GM23338 (cell line): ENCODE measurements at regions not wholly inside any gene's neighbourhood (a gene's known extent, or its start where the extent isn't known, plus 50 kb on each side); places are given as distances from the start of the nearest gene placed in this dataset.

Experiments used
- ATAC-seq: fragments of 200-7000 bp; cut with Tn5 transposase; 3 replicates; pipeline ENCODE4 v1.9.1; 2020
- DNase-seq: peaks from one replicate; pipeline ENCODE4 v3.0.0-alpha.2; 2015; ENCODE audit warnings: low spot score
- H2AFZ ChIP-seq: fragments of 200-600 bp; sonication (generic); 2 replicates; pipeline ENCODE4 v1.8.0; 2016; ENCODE audit warnings: antibody characterized with exemption, mild to moderate bottlenecking, moderate library complexity
- H3F3A ChIP-seq: fragments of 200-600 bp; sonication (generic); replicated peaks from 2 replicates; pipeline ENCODE4 v1.8.0; 2017; ENCODE audit warnings: antibody characterized with exemption, mixed run types, low read depth
- H3K27ac ChIP-seq: fragments of 200-600 bp; sonication (generic); 2 replicates; pipeline ENCODE4 v1.6.1; 2016; ENCODE audit warnings: low read depth
- H3K27me3 ChIP-seq: fragments of 200-600 bp; sonication (generic); 2 replicates; pipeline ENCODE4 v1.8.0; 2016; ENCODE audit warnings: mild to moderate bottlenecking, mixed run types, moderate library complexity; ENCODE audit not compliant: insufficient read depth
- H3K36me3 ChIP-seq: fragments of 200-600 bp; sonication (generic); 2 replicates; pipeline ENCODE4 v1.8.0; 2016; ENCODE audit warnings: mild to moderate bottlenecking; ENCODE audit not compliant: insufficient read depth
- H3K4me1 ChIP-seq: fragments of 200-600 bp; sonication (generic); 2 replicates; pipeline ENCODE4 v1.8.0; 2016; ENCODE audit warnings: mild to moderate bottlenecking, moderate library complexity; ENCODE audit not compliant: insufficient read depth
- H3K4me2 ChIP-seq: fragments of 200-600 bp; sonication (generic); 2 replicates; pipeline ENCODE4 v1.7.1; 2017; ENCODE audit warnings: mixed run types
- H3K4me3 ChIP-seq: fragments of 200-600 bp; sonication (generic); 2 replicates; pipeline ENCODE4 v1.6.1; 2016; ENCODE audit warnings: mixed run types
- H3K79me2 ChIP-seq: fragments of 200-600 bp; sonication (generic); replicated peaks from 2 replicates; pipeline ENCODE4 v1.8.0; 2017; ENCODE audit warnings: mild to moderate bottlenecking; ENCODE audit not compliant: insufficient read depth
- H3K9me2 ChIP-seq: fragments of 200-600 bp; sonication (generic); 2 replicates; pipeline ENCODE4 v1.8.0; 2017; ENCODE audit not compliant: insufficient read depth
- H4K20me1 ChIP-seq: fragments of 200-600 bp; sonication (generic); replicated peaks from 2 replicates; pipeline ENCODE4 v1.8.0; 2017; ENCODE audit warnings: mild to moderate bottlenecking; ENCODE audit not compliant: insufficient read depth
- H3K27ac Mint-ChIP-seq: 2 replicates; pipeline ENCODE4 v1.8.0; 2020; ENCODE audit warnings: inconsistent platforms, mild to moderate bottlenecking, moderate library complexity, mixed read lengths
- H3K27me3 Mint-ChIP-seq: 3 replicates; pipeline ENCODE4 v1.8.0; 2022; ENCODE audit warnings: low read depth, mild to moderate bottlenecking, moderate library complexity, mixed read lengths, inconsistent platforms; ENCODE audit not compliant: insufficient read depth, poor library complexity
- H3K36me3 Mint-ChIP-seq: 3 replicates; pipeline ENCODE4 v1.8.0; 2021; ENCODE audit warnings: low read depth, mild to moderate bottlenecking, inconsistent platforms, moderate library complexity, mixed read lengths
- H3K4me1 Mint-ChIP-seq: 3 replicates; pipeline ENCODE4 v1.8.0; 2020; ENCODE audit warnings: mild to moderate bottlenecking, inconsistent platforms, mixed read lengths
- H3K4me3 Mint-ChIP-seq: 3 replicates; pipeline ENCODE4 v1.8.0; 2021; ENCODE audit warnings: moderate library complexity, mild to moderate bottlenecking, inconsistent platforms, mixed read lengths
- H3K9me3 Mint-ChIP-seq: 3 replicates; pipeline ENCODE4 v1.8.0; 2020; ENCODE audit warnings: moderate library complexity, mild to moderate bottlenecking, inconsistent platforms, mixed read lengths
- CREB1 ChIP-seq: fragments of 250-450 bp; sonication (Bioruptor Pico); IDR thresholded peaks from 2 replicates; pipeline ENCODE4 v1.5.0; 2020; ENCODE audit warnings: low read depth, mild to moderate bottlenecking, moderate library complexity
- EZH2 ChIP-seq: fragments of 200-600 bp; sonication (generic); IDR thresholded peaks from one replicate; pipeline ENCODE4 v1.8.0; 2017; ENCODE audit warnings: antibody characterized with exemption, mild to moderate bottlenecking, low read depth; ENCODE audit not compliant: unreplicated experiment
- EZH2phosphoT487 ChIP-seq: fragments of 200-600 bp; sonication (generic); IDR thresholded peaks from one replicate; pipeline ENCODE4 v1.8.1; 2018; ENCODE audit warnings: antibody characterized with exemption; ENCODE audit not compliant: unreplicated experiment
- JUNB ChIP-seq: IDR thresholded peaks from one replicate; pipeline ENCODE4 v1.6.1; 2016; ENCODE audit warnings: antibody characterized with exemption; ENCODE audit not compliant: unreplicated experiment
- NANOG ChIP-seq: IDR thresholded peaks from 2 replicates; pipeline ENCODE4 v1.6.1; 2016; ENCODE audit warnings: antibody characterized with exemption, borderline replicate concordance
- POLR2AphosphoS5 ChIP-seq: IDR thresholded peaks from 2 replicates; pipeline ENCODE4 v1.6.1; 2016; ENCODE audit warnings: antibody characterized with exemption, low read depth
- STAT1 ChIP-seq: IDR thresholded peaks from one replicate; pipeline ENCODE4 v1.6.1; 2016; ENCODE audit warnings: antibody characterized with exemption; ENCODE audit not compliant: unreplicated experiment
- ZNF114 ChIP-seq: fragments of 250-450 bp; sonication (Bioruptor Pico); IDR thresholded peaks from 2 replicates; pipeline ENCODE4 v1.5.0; 2020; ENCODE audit warnings: mild to moderate bottlenecking, moderate library complexity
- ZNF331 ChIP-seq: fragments of 250-450 bp; sonication (Bioruptor Pico); IDR thresholded peaks from 2 replicates; pipeline ENCODE4 v1.5.0; 2020; ENCODE audit warnings: low read depth, mild to moderate bottlenecking, moderate library complexity
- TF ChIP-seq, protein P1 (sequence below): IDR thresholded peaks from one replicate; pipeline ENCODE4 v1.6.1; 2018; ENCODE audit warnings: antibody characterized with exemption; ENCODE audit not compliant: unreplicated experiment
- TF ChIP-seq, protein P2 (sequence below), 2 experiments: fragments of 200-600 bp in 1 of 2; sonication (generic) in 1 of 2; conservative IDR thresholded peaks; 2 replicates each; pipeline versions ENCODE4 v1.5.1 to v1.6.1; 2016 to 2017; ENCODE audit warnings: antibody characterized with exemption in 2 of 2, low read depth in 2 of 2, mild to moderate bottlenecking in 2 of 2, moderate library complexity in 1 of 2
- TF ChIP-seq, protein P3 (sequence below): fragments of 250-450 bp; sonication (Bioruptor Pico); IDR thresholded peaks from 2 replicates; pipeline ENCODE4 v1.5.0; 2020; ENCODE audit warnings: mild to moderate bottlenecking, moderate library complexity
- TF ChIP-seq, protein P4 (sequence below): IDR thresholded peaks from 2 replicates; pipeline ENCODE4 v1.6.1; 2016; ENCODE audit warnings: antibody characterized with exemption

DNA sequence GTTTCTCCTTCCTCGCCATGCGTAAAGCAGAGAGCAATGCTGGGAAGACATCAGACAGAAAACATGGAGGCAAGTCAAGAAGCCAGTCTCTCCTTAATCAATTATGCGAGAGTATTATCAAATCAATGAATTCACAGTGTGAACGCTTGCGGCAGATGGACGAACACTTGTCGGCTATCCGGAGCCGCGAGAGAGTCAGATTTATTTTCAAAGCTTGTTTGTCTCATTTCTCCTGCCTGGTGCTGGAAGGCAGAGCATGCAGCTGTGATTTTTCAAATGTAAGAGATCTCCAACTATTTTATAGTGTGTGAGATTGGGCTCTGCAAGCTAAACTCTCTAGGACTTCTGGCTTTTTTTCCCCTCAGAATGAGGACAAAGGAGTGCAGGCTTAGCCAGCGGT, 252.3 kb downstream of the SNX10 start:
- no peak overlapping the region for H3K4me3 ChIP-seq
- Mint-ChIP-seq H3K36me3 (no peaks in the 10 kb centered on the region), H3K4me3 (no peak overlapping the region), H3K27me3 (peaks cover 3% of the 10 kb centered on the region), H3K9me3 (no peaks in the 10 kb centered on the region; the same call in 2 of the 3 replicates), H3K4me1 (peaks cover 7% of the 10 kb centered on the region; the same call in 2 of the 3 replicates), H3K27ac (no peak overlapping the region)
- H3K9me2 ChIP-seq, result 0 out of 2 replicates have a peak, but pooled peaks cover 7% of the 10 kb centered on the region
- H3K79me2 ChIP-seq, result no peaks in the 10 kb centered on the region
- no peak overlapping the region for H3K4me2 ChIP-seq
- no peaks in the 10 kb centered on the region for H3K27me3 ChIP-seq
- H3K4me1 ChIP-seq, result no peaks in the 10 kb centered on the region
- H3K36me3 ChIP-seq, result no peaks in the 10 kb centered on the region
- peak overlapping the region; percentile 66; the same call in 1 of the 2 replicates for H2AFZ ChIP-seq
- H3K27ac ChIP-seq, result no peak overlapping the region
- DNase-seq (no peak), ATAC-seq (no peak)
- TF ChIP-seq EZH2phosphoT487 (no peak), ZNF114 (no peak), EZH2 (no peak), STAT1 (no peak), JUNB (no peak), NANOG (no peak), CREB1 (CRISPR knock-in tag) (no peak), ZNF331 (CRISPR knock-in tag) (no peak), POLR2AphosphoS5 (no peak)
- TF ChIP-seq, protein P1, sequence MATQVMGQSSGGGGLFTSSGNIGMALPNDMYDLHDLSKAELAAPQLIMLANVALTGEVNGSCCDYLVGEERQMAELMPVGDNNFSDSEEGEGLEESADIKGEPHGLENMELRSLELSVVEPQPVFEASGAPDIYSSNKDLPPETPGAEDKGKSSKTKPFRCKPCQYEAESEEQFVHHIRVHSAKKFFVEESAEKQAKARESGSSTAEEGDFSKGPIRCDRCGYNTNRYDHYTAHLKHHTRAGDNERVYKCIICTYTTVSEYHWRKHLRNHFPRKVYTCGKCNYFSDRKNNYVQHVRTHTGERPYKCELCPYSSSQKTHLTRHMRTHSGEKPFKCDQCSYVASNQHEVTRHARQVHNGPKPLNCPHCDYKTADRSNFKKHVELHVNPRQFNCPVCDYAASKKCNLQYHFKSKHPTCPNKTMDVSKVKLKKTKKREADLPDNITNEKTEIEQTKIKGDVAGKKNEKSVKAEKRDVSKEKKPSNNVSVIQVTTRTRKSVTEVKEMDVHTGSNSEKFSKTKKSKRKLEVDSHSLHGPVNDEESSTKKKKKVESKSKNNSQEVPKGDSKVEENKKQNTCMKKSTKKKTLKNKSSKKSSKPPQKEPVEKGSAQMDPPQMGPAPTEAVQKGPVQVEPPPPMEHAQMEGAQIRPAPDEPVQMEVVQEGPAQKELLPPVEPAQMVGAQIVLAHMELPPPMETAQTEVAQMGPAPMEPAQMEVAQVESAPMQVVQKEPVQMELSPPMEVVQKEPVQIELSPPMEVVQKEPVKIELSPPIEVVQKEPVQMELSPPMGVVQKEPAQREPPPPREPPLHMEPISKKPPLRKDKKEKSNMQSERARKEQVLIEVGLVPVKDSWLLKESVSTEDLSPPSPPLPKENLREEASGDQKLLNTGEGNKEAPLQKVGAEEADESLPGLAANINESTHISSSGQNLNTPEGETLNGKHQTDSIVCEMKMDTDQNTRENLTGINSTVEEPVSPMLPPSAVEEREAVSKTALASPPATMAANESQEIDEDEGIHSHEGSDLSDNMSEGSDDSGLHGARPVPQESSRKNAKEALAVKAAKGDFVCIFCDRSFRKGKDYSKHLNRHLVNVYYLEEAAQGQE, result no peak
- TF ChIP-seq, protein P2, sequence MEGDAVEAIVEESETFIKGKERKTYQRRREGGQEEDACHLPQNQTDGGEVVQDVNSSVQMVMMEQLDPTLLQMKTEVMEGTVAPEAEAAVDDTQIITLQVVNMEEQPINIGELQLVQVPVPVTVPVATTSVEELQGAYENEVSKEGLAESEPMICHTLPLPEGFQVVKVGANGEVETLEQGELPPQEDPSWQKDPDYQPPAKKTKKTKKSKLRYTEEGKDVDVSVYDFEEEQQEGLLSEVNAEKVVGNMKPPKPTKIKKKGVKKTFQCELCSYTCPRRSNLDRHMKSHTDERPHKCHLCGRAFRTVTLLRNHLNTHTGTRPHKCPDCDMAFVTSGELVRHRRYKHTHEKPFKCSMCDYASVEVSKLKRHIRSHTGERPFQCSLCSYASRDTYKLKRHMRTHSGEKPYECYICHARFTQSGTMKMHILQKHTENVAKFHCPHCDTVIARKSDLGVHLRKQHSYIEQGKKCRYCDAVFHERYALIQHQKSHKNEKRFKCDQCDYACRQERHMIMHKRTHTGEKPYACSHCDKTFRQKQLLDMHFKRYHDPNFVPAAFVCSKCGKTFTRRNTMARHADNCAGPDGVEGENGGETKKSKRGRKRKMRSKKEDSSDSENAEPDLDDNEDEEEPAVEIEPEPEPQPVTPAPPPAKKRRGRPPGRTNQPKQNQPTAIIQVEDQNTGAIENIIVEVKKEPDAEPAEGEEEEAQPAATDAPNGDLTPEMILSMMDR (conservative IDR thresholded peaks at IDR 0.05; ENCODE audit: low read depth in 2 of 2), result no peak
- TF ChIP-seq, protein P3, sequence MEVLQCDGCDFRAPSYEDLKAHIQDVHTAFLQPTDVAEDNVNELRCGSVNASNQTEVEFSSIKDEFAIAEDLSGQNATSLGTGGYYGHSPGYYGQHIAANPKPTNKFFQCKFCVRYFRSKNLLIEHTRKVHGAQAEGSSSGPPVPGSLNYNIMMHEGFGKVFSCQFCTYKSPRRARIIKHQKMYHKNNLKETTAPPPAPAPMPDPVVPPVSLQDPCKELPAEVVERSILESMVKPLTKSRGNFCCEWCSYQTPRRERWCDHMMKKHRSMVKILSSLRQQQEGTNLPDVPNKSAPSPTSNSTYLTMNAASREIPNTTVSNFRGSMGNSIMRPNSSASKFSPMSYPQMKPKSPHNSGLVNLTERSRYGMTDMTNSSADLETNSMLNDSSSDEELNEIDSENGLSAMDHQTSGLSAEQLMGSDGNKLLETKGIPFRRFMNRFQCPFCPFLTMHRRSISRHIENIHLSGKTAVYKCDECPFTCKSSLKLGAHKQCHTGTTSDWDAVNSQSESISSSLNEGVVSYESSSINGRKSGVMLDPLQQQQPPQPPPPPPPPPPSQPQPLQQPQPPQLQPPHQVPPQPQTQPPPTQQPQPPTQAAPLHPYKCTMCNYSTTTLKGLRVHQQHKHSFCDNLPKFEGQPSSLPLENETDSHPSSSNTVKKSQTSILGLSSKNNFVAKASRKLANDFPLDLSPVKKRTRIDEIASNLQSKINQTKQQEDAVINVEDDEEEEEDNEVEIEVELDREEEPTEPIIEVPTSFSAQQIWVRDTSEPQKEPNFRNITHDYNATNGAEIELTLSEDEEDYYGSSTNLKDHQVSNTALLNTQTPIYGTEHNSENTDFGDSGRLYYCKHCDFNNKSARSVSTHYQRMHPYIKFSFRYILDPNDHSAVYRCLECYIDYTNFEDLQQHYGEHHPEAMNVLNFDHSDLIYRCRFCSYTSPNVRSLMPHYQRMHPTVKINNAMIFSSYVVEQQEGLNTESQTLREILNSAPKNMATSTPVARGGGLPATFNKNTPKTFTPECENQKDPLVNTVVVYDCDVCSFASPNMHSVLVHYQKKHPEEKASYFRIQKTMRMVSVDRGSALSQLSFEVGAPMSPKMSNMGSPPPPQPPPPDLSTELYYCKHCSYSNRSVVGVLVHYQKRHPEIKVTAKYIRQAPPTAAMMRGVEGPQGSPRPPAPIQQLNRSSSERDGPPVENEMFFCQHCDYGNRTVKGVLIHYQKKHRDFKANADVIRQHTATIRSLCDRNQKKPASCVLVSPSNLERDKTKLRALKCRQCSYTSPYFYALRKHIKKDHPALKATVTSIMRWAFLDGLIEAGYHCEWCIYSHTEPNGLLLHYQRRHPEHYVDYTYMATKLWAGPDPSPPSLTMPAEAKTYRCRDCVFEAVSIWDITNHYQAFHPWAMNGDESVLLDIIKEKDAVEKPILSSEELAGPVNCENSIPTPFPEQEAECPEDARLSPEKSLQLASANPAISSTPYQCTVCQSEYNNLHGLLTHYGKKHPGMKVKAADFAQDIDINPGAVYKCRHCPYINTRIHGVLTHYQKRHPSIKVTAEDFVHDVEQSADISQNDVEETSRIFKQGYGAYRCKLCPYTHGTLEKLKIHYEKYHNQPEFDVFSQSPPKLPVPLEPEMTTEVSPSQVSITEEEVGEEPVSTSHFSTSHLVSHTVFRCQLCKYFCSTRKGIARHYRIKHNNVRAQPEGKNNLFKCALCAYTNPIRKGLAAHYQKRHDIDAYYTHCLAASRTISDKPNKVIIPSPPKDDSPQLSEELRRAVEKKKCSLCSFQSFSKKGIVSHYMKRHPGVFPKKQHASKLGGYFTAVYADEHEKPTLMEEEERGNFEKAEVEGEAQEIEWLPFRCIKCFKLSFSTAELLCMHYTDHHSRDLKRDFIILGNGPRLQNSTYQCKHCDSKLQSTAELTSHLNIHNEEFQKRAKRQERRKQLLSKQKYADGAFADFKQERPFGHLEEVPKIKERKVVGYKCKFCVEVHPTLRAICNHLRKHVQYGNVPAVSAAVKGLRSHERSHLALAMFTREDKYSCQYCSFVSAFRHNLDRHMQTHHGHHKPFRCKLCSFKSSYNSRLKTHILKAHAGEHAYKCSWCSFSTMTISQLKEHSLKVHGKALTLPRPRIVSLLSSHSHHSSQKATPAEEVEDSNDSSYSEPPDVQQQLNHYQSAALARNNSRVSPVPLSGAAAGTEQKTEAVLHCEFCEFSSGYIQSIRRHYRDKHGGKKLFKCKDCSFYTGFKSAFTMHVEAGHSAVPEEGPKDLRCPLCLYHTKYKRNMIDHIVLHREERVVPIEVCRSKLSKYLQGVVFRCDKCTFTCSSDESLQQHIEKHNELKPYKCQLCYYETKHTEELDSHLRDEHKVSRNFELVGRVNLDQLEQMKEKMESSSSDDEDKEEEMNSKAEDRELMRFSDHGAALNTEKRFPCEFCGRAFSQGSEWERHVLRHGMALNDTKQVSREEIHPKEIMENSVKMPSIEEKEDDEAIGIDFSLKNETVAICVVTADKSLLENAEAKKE (CRISPR knock-in tag), result no peak
- TF ChIP-seq, protein P4, sequence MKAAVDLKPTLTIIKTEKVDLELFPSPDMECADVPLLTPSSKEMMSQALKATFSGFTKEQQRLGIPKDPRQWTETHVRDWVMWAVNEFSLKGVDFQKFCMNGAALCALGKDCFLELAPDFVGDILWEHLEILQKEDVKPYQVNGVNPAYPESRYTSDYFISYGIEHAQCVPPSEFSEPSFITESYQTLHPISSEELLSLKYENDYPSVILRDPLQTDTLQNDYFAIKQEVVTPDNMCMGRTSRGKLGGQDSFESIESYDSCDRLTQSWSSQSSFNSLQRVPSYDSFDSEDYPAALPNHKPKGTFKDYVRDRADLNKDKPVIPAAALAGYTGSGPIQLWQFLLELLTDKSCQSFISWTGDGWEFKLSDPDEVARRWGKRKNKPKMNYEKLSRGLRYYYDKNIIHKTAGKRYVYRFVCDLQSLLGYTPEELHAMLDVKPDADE, result no peak
- H4K20me1 ChIP-seq, result no peaks in the 10 kb centered on the region
- no peaks in the 10 kb centered on the region for H3F3A ChIP-seq
